Ammon's horn (tissue), 1 donor: ENCODE measurements at regions not wholly inside any gene's neighbourhood (a gene's known extent, or its start where the extent isn't known, plus 50 kb on each side); places are given as distances from the start of the nearest gene placed in this dataset.

Experiments used
- DNase-seq: peaks from one replicate; pipeline ENCODE4 v3.0.0-alpha.2; 2016; ENCODE audit warnings: low spot score

DNA sequence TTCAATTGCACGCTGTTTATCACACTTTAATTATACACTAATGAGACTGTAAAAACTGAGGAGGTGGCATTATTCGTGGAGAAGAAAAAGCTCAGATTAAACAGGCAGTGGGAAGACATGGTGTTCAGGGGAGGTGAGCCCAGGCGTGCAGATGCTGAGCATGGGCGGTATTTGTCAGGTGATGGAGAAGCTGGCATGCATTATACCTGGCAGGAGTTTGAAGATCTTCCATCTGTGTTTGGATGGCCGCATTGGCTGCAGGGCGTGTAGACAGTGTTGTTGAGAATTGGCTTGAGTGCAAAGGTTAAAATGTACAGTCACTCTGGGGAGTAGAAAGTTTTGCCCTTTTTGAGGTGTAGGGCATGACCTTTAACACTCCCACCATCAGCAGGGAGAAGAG, 213.8 kb downstream of the ERMARD start:
- no peak for DNase-seq

DNA sequence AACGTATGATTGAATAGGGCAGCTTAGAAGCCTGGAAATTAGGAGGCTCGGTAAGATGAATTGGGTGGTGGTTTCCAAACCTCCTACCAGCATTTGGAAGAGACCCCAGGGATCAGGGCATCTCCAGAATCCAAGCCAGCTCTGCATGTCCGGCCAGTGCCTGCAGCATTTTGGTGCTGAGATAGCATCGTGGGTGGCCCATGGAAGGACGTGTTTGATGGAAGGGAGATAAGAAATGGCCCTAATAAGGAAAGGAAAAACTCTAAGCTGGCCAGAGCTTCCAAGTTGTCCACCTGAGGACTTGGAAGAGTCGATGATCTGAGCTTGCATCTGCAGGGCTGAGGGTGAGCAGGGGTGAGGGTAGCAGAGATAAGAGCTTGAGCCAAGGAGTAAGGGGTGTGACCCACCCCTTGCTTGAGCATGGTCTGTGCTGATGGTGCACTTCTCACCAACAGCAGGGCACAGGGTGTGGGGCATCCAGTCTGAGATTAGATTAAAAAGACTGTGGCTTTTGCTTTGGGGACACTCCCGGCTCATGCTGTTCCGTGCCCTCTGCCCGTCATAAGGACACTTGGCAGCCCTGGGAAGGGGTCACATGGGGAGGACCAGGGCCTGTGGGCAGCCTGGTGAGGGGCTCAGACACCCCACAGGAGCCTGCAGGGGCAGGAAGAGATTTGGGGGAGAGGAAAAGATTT, 213.2 kb downstream of the ERMARD start:
- DNase-seq: no peak

DNA sequence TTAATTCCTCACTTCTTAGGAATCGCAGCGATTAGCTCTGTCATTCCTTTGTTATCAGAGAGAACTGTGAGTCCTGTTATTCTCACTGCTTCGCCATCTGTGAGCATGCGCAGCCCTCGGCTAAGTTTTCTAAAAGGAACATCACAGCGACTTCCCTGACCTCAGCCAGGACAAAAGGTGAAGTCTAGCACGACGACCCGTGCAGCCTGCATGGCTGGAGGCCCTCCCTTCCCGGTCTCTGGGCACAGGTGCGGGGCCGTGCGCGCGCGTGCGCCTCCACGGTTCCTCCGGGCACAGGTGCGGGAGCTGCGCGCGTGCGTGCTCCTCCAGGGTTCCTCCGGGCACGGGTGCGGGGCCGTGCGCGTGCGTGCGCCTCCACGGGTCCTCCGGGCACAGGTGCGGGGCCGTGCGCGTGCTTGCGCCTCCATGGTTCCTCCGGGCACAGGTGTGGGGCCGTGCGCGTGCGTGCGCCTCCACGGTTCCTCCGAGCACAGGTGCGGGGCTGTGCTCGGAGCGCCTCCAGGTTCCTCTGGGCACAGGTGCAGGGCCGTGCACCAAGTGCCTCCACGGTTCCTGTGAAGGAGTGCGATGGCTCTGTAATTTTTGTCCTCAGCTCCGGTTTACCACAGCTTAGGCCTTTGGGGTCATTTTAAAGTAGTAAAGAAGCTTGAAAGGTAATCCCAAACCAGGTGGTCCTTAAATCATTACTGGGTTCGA, 212.3 kb downstream of the ERMARD start:
- DNase-seq: no peak

DNA sequence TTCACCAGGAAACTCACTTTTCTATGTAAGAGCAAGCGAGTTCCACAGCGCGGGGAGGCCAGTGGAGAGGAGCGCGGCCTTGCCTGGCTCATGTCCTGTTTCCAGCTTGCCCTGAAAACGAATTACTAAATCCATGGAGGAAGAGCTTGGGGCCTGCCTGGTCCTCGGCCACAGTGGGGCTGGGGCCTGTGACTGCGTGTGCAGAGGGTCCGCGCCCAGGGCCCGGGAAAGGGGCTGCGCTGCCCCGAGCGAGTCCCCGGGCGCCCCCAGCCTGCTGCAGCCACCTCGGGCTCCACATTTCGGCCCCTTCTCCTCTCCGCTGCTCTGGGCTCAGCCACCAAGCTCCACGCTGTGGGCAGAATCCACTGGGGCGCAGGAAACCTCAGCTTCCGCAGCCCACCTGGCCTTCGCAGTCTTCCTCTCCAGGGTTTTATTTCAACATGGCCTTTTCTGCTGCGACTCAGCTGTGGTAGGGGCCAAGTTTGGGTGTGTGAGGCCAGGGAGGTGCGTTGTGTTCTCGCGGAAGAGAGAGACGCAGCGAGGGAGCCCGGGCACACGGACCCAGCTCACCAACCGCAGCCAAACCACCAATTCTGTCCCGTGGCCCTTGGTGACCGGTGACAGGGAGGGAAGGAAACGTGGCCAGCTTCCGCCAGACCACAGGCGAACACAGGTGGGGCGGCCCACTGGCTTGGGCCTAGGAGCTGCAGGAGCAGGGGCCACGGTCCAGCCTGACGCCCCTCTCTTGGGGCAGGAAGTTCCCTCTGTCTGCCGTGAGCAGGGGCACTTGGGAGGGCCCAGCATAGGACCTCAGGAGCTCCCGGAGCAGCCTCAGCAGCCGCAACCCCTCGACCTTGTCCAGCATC, 211.4 kb downstream of the ERMARD start:
- no peak for DNase-seq

DNA sequence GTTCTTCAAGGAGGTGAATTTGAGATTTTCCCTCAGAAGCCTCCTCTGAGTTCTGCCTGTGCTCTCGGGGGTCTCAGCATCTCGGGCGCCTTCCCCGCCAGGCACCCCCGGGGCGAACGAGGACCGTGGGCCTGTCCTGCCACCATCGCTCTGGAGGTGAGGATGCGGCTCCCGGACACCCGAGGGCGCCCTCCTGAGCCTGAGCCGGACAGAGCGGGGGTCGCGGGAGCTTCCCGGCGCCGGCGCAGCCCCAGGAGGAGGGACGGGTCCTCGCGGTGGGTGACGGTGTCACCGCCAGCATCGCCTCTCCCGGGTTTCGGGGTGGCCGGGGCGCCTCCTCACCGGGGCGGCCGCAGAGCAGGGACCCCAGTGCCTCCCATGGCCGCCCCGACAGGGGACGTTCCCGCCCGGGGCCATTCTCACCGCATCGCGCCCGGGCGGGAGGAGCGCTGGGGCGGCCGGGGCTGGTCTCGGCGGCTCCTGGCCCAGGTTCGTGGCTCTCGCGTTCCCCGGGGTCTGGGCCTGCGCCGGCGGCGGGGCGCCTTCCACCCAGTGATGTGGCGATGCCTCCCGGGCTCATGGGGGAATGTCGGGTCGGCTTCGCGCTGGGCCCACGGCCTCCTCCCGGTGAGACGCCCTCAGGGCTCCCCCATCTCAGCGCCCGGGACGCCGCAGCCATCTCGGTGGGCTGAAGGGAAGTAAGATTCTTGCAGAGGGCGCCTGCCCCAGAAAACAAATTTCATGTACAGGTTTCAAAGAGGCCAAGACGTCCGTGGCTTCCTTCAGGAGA, 210.5 kb downstream of the ERMARD start:
- DNase-seq: no peak

DNA sequence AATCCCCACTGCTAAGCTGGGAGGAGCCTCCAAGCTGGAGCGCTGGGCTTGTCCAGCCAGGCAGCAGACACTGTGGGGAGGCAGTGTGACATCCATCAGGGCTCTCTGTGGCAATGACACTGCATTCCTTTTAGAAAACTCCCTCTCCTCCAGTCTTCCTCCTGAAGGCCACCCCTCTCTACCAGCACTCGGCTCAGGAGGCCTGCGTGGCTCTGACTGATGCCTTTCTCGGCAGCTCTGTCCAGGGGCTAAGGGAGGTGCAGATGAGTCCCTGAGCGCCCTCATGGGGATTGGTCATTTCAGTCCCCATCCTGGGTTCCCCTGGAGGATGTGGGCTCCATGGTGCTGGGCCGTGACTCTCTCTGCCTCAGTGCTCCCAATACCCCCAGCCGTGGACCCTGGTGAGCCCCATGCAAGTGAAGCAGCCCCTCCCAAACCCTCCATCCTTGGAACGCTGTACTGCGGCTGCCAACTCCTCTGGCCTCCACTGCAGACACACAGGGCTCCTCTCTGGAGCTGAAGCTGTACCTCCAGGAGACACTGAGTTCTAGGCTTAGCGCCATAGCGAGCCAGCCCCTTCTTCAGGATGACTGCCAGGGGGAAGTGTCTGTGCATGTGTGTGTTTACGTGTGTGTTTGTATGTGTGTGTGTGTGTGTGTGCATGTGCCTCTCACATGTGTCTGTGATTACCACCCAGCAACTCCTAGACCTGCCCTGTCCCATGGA, 209.6 kb downstream of the ERMARD start:
- no peak for DNase-seq

DNA sequence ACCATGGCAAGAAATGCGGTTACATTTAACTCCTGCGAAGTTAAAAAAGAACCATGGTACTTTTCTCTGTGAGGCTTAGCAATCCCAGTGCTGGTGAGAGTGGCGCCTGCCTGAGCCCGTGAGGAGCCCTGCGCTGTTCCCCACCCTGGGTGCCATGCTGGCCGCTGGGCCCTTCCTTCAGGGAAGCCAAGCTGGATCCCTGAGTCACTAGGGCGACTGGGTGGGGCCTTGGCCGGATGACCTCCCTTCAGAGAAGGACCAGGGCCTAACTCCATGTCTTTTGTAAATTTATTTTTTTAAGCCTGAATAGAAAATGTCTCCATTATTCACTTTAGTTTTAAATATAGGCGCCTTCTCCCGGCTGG, 209.1 kb downstream of the ERMARD start:
- no peak for DNase-seq

DNA sequence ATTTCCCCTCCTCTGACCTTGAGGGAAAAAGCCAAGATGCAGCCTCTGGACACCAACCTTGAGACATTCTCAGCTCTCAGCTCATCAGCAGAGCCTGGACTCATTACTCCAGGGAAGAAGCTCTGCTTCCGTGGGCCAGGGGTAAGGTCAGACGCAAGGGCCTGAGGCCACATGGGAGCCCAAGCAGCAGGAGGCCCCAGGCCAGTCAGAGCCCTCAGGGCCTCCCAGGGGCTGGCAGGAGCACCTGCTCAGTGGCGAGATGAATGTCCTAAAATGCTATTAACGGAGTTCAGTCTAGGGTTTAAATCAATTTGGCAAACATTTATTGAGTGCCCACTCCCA, 208.6 kb downstream of the ERMARD start:
- DNase-seq: no peak

DNA sequence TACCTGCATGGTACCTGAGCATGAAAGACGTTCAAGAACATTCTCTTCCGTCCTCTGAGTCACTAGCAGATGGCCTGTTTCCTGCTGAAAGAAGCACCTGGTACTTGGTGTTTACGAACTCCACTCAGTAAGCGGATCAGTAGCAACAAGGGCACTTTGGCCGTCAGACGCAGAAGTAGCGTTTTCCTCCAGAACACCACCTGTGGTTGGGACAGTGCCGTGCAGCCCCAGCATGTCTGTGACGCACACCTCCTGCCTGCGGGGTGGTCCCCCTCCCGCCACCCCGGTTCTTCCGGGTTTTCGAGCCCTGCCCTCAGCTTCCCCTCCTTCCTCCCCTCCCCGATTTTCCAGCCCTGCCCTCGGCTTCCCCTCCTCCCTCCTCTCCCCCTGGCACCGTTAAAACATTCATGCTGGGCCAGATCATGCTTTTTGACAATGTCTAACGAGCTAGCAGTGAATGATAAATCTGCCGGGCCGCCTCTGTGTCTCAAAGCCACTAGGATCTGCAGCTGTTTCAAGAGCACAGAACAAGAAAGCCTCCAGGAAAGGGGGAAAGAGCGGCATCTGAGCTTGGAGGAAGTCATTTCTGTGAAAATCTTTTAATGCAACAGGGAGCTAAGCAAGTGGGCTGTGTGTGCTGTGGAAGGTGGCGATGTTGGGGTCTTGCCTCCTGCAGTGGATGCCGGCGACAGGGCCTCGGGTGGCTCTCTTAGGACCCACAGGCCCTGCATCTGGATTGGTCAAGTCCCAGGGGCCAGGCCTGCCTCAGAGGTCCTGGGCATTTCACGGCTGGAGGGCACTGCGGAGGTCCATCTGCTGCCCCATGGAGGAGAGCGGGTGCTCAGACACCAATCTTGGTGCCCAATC, 207.9 kb downstream of the ERMARD start:
- DNase-seq: no peak

DNA sequence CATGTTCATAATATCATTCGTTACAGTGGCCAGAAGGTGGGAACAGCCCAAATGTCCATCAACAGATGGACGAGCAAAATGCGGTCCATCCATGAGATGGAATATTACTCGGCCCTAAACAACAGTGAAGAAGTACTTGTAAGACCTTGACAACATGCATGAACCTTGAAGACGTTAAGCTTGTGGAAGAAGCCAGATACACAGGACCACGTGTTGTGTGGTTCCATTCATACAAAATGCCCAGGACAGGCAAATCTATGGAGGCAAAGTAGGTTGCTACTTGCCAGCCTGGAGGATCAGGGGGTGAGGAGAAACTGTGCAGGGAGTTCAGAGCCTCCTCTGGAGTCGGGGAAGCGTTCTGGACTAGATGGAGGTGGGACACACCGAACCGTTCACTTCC, 207.1 kb downstream of the ERMARD start:
- no peak for DNase-seq

DNA sequence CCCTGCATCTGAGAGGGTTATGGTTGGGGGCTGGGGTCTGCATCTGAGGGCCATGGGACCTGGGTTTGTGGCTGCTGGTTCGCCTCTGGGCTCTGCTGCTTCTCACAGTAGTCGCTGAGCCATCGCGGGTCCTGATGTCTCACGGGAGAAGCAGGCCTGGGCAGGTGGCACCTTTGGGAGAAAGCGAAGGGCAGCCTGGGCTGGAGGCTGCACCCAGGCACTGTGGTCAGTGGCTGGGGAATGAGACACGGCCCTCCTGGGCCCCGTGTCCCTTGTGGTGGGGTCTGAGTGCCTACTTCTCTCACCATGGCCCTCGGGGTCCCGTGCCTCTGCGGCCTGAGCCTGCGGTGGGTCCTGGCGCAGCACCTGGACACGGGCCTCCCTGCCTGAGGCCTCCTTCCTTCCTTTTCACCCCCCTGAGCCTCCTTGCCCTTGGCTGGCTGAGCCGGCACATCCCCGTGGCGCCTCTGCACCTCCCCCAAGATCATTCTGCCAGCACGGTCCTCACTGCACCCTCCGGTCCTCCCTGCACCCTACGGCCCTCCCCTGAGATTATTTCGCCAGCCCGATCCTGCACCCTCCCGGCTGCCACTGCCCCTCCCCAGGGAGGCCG, 206.0 kb downstream of the ERMARD start:
- DNase-seq: no peak

DNA sequence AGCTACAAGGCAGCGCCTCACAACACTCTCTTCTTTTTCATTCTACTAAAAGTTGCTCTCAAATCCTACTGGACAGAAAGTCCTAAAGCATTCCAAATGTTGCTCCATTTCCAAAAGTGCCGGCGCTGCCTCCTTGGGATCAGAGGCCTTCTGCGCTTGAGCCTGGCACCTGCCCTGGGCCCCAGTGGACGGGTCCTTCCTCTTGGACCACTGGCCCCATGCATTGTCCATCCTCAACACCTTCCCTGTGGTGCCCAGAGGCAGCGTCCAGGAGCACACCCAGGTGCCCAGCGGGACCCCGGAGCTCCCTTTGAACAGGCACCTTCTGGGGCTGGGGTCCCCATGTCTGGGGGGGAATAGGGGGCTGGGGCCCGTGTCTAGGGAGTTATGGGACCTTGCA, 205.2 kb downstream of the ERMARD start:
- DNase-seq: no peak

DNA sequence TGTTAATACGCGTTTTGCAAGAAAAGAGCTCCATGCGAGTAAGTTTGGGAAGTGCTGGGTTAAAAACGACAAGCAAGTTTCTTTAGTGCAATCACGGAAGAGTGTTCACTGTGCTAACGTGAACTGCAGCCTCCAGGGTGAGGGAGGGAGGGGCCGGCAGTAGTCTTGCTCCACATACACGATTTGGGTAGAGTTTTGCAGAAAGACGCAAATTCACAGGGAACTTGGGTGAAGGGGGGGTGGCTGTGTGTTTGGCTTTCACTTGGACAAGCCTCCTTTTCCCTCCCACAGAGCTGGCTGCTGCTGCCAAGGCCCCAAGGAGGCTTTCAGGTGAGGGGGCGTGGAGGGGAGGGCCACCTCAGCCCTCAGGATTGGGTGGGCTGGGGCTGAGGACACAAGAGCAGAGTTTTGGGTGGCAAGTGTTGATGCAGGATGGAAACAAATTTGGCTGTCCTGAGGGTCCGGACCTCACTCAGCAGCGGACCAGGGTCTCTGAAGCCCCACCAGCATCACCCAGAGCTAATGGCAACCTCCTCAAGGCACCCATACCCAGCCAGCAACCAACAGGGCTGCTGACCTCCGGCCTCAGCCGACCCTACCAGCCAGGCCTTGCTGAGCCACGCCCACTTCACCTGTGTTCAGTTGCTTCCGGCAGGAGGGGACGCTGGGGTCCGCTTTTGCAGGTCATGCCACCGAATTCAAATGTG, 204.5 kb downstream of the ERMARD start:
- DNase-seq: no peak

DNA sequence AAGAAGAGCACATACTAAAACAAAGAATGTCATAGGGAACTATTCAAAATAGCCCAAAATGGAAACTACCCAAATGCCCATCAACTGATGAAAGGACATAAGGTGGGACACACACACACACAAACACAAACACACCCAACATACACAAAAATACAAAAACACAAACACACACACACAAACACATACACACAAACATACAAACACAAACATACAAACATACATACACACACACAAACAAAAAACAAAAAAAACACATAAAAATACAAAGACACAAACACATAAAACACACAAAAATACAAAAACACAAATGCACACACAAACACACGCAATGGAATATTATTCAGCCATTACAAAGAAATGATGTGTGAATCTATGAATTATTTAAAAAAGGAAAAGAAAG, 203.6 kb downstream of the ERMARD start:
- DNase-seq: no peak

DNA sequence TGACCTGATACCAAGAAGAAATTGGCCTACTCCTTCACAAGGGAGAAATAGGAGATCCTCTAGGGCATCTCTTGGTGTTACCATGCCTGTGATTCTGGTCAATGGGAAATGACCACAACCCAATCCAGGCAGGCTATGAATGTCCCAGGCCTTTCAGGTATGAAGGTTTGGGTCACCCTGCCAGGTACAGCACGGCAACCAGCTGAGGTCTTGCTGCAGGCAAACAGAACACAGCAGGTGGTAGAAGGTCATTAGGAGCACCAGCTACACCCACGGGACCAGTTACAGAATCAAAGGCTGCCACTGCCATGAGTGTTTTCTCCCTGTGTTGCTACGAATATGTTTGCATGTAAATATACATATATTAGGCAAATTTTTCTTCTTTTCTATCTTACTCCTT, 202.3 kb downstream of the ERMARD start:
- no peak for DNase-seq

DNA sequence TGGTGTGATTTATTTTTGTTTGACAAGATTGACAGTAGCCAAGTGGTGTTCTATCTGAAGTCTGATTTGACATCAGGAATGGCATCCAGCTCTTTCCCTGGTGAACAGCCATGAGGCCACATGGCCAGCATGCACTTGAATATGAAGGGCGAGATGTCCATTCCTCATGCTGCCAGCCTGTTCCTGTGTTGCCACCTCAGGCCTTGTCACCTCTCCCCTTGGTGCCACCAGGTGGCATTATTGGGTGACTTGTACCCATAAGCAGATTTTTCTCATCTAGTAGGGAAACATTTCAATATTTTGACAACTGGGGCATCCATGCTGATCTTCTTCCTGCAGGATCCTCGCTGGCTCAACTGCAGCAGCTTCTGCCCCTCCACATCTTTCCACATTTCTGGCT, 199.1 kb downstream of the ERMARD start:
- peak; percentile 43 for DNase-seq

DNA sequence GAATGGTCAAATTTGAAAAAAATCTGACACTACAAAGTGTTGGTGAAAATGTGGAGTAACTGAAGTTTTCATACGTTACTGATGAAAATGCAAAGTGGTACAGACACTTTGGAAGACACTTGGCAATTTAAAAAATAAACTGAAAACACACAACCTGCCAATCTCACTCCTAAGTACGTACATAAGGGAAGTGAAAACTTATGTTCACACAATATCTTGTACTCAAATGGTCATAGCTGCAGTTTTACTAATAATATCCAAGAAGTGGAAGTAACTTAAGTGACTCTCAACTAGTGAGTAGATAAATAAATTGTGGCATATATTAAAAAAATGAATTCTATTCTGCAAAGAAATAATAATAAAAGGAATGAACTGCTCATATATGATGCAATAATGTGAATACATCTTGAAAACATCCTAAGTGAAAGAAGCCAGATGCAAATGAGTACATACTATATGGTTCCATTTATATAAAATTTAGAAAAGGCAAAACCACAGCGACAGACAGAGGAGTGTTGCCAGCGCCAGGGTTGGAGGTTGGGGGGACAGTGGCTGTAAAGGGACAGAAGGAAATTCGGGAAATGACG, 198.2 kb downstream of the ERMARD start:
- no peak for DNase-seq

DNA sequence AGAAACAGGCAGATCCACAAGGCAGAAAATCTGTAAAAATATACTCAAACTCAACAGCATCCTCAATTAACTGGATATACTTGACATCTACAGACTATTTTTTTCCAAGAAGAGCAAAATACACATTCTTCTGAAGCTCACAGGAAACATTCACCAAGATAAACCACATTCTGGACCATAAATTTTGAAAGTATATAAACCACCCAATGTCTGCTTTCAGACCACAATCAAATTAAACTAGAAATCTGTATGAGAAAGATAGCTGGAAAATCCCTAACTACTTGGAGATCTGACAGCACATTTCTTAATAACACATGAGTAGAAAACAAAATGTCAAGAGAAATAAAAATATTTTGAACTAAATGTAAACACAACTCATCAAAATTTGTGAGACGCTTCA, 195.5 kb downstream of the ERMARD start:
- DNase-seq: no peak

DNA sequence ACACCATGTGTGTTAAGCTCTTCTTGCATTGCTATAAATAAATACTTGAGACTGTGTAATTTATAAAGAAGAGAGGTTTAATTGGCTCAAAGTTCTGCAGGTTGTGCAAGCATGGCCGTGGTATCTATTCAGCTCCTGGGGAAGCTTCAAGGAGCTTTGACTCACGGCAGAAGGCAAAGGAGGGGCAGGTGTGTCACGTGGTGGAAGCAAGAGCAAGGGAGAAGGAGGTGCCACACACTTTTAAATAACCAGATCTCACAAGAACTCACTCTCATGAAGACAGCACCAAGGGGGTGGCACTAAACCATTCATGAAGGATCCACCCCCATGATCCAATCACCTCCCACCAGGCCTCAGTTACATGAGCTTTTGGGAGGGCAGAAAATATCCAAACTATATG, 193.7 kb downstream of the ERMARD start:
- no peak for DNase-seq
